ENCODE measurements at regions not wholly inside any gene's neighbourhood (a gene's known extent, or its start where the extent isn't known, plus 50 kb on each side); places are given as distances from the start of the nearest gene placed in this dataset.
A peak's percentile ranks its signal among the peaks of the same experiment; 100 is the strongest.

DNA sequence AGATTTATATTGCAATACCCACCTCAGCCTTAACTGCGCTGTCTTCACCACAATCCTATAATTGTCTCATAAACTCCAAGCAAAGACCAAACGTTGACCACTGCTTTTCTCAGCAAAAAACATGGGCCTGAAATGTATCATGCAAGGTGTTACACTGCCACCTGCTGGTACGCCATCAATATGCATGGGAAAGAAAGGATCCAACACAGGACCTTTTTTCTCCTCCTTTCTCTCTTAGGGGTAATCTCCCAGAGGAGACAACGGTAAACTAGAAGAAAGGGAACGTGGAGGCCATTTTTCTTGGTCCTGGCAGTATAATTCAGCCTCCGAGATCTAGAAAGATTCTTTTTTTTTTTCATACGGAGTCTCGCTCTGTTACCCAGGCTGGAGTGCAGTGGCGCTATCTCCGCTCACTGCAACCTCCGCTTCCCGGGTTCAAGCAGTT, 79.1 kb upstream of the MPP7 start:
- Mint-ChIP-seq H3K27ac (peak overlapping the region; percentile 33 to 69 (median 61)), H3K27me3 (peaks cover 6% of the 10 kb centered on the region), H3K4me1 (peaks cover 0 to 24% (median 5%) of the 10 kb centered on the region in 4 donors), H3K36me3 (no peaks in the 10 kb centered on the region), H3K9me3 (no peaks in the 10 kb centered on the region), H3K4me3 (no peak overlapping the region)
- DNase-seq, result peak; percentile 69 to 79 (median 78)
- Histone ChIP-seq H3K4me1 (ENCODE audit: control insufficient read depth, insufficient read depth, low read length, poor library complexity, severe bottlenecking) (peaks cover 5% of the 10 kb centered on the region), H3K9me3 (ENCODE audit: control insufficient read depth in 2 of 2, low read length in 2 of 2) (no peaks in the 10 kb centered on the region), H3K36me3 (ENCODE audit: control insufficient read depth, insufficient read depth, low read length) (no peaks in the 10 kb centered on the region), H3K4me3 (ENCODE audit: low read depth, low read length) (no peak overlapping the region), H3K27me3 (ENCODE audit: control insufficient read depth, insufficient read depth, low read length) (peaks cover 2% of the 10 kb centered on the region), H3K27ac (ENCODE audit: insufficient read depth, low read length, poor library complexity, severe bottlenecking) (no peak overlapping the region)
- ATAC-seq (ENCODE audit: low read depth in 2 of 2), result peak; percentile 81 to 84

DNA sequence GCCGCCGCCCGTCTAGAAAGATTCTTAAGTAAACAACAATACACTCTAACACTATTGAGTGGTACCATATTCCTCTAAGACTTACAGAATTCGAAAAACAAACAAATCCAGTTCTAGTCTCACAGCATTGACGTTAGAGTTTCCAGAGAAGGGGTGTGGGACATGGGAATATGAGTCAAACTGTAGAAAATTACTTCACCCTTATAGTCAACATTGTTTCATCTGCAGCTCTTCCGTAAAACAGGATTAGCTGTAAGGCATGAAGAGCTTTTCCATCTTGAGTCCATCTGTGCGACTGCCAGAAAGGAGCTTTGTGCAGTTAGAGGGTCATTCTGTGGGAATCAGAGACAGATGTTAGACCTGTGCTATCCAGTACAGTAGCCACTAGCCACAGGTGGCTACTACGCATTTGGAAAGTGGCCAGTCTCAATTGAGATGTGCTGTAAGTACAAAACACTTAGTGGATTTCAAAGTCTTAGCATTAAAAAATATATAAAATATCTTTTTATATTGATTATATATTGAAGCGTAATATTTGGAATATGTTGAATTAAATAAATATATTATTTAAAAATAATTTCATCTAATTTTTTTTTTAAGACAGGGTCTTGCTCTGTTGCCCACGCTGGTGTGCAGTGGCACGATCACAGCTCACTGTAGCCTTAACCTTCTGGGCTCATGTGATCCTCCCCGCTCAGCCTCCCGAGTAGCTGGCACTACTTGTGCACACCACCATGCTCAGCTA, 79.8 kb upstream of the MPP7 start:
- no peak for ATAC-seq (ENCODE audit: low read depth in 2 of 2)
- H3K27ac ChIP-seq (ENCODE audit: insufficient read depth, low read length, poor library complexity, severe bottlenecking), result no peak overlapping the region
- no peak overlapping the region for H3K27ac Mint-ChIP-seq
- no peak overlapping the region for H3K4me3 ChIP-seq (ENCODE audit: low read depth, low read length)
- peaks cover 11% of the 10 kb centered on the region for H3K27me3 Mint-ChIP-seq
- no peaks in the 10 kb centered on the region for H3K9me3 Mint-ChIP-seq
- no peaks in the 10 kb centered on the region for H3K36me3 Mint-ChIP-seq
- H3K36me3 ChIP-seq (ENCODE audit: control insufficient read depth, insufficient read depth, low read length), result no peaks in the 10 kb centered on the region
- peaks cover 2% of the 10 kb centered on the region for H3K27me3 ChIP-seq (ENCODE audit: control insufficient read depth, insufficient read depth, low read length)
- H3K4me1 ChIP-seq (ENCODE audit: control insufficient read depth, insufficient read depth, low read length, poor library complexity, severe bottlenecking), result peaks cover 5% of the 10 kb centered on the region
- H3K4me3 Mint-ChIP-seq, result no peak overlapping the region
- peaks cover 0 to 25% (median 5%) of the 10 kb centered on the region in 4 donors for H3K4me1 Mint-ChIP-seq
- no peaks in the 10 kb centered on the region for H3K9me3 ChIP-seq (ENCODE audit: control insufficient read depth in 2 of 2, low read length in 2 of 2)
- no peak for DNase-seq

DNA sequence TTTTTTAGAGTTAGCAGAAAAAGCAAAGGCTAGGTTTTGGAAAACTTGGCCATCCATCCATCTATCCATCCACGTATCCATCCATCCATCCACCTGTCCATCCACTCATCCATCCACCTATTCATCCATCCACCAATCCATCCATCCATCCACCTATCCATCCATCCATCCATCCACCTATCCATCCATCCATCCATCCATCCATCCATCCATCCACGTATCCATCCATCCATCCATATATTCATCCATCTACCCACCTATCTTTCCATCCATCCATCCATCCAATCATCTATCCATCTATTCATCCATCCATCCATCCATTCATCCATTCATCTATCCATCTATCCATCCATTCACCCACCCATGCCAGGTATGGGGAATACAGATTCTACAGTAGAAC, 81.7 kb upstream of the MPP7 start:
- no peaks in the 10 kb centered on the region for H3K36me3 ChIP-seq (ENCODE audit: control insufficient read depth, insufficient read depth, low read length)
- H3K4me1 ChIP-seq (ENCODE audit: control insufficient read depth, insufficient read depth, low read length, poor library complexity, severe bottlenecking), result peaks cover 5% of the 10 kb centered on the region
- Mint-ChIP-seq H3K9me3 (no peaks in the 10 kb centered on the region), H3K4me3 (no peak overlapping the region), H3K36me3 (no peaks in the 10 kb centered on the region), H3K27me3 (peaks cover 11% of the 10 kb centered on the region), H3K27ac (peak overlapping the region in 2 of 3 donors; percentile 18 to 46), H3K4me1 (peaks cover 0 to 25% (median 5%) of the 10 kb centered on the region in 4 donors)
- H3K9me3 ChIP-seq (ENCODE audit: control insufficient read depth in 2 of 2, low read length in 2 of 2), result no peaks in the 10 kb centered on the region
- DNase-seq (no peak), ATAC-seq (ENCODE audit: low read depth in 2 of 2) (no peak)
- peaks cover 2% of the 10 kb centered on the region for H3K27me3 ChIP-seq (ENCODE audit: control insufficient read depth, insufficient read depth, low read length)
- no peak overlapping the region for H3K27ac ChIP-seq (ENCODE audit: insufficient read depth, low read length, poor library complexity, severe bottlenecking)
- H3K4me3 ChIP-seq (ENCODE audit: low read depth, low read length), result no peak overlapping the region

DNA sequence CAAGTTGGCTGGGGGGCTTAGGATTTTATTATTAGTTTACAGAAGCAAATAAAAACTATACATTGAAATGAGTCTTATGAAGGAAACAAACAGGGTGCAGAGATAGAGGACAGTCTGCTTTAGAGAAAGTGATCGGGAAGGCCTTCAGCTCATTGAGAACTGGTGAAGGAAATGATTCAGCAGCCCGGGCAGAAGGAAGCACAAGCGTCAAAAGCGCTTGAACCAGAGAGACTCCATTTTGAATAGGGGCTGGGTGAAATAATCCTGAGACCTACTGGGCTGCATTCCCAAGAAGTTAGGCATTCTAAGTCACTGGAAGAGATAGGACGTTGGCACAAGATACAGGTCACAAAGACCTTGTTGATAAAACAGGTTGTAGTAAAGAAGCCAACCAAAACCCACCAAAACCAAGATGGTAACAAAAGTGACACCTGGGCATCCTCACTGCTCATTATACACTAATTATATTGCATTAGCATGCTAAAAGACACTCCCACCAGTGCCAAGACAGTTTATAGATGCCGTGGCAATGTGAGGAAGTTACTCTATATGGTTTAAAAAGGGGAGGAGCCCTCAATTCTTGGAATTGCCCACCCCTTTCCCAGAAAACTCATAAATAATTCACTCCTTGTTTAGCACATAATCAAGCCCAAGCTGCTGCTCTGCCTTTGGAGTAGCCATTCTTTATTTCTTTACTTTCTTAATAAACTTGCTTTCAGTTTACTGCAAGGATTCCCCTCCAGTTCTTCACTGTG, 83.1 kb upstream of the MPP7 start:
- Histone ChIP-seq H3K27ac (ENCODE audit: insufficient read depth, low read length, poor library complexity, severe bottlenecking) (no peak overlapping the region), H3K4me1 (ENCODE audit: control insufficient read depth, insufficient read depth, low read length, poor library complexity, severe bottlenecking) (peaks cover 5% of the 10 kb centered on the region), H3K4me3 (ENCODE audit: low read depth, low read length) (no peak overlapping the region), H3K27me3 (ENCODE audit: control insufficient read depth, insufficient read depth, low read length) (peaks cover 2% of the 10 kb centered on the region), H3K9me3 (ENCODE audit: control insufficient read depth in 2 of 2, low read length in 2 of 2) (no peaks in the 10 kb centered on the region), H3K36me3 (ENCODE audit: control insufficient read depth, insufficient read depth, low read length) (no peaks in the 10 kb centered on the region)
- ATAC-seq (ENCODE audit: low read depth in 2 of 2) (no peak), DNase-seq (peak in 1 of 3 donors; percentile 34)
- H3K27me3 Mint-ChIP-seq, result peaks cover 11% of the 10 kb centered on the region
- no peaks in the 10 kb centered on the region for H3K9me3 Mint-ChIP-seq
- H3K4me3 Mint-ChIP-seq, result no peak overlapping the region
- no peak overlapping the region for H3K27ac Mint-ChIP-seq
- H3K4me1 Mint-ChIP-seq, result peaks cover 0 to 14% (median 3%) of the 10 kb centered on the region in 4 donors
- H3K36me3 Mint-ChIP-seq, result no peaks in the 10 kb centered on the region

DNA sequence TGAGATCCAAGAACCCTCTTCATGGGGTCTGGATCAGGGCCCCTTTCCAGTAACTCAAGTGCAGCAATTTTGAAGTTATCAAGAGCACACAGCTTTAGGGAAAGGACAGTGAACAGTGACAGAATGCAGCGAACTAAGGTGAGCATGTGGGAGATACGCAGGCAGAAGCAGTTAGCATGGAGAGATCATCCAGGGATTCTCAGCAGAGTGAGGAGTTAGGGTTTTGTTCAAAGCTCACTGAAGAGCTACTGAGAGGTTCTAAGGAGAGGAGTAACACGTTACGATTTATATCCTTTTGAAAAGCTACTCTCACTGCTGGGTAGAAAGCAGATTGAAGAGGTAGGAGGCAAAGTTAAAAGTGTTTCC, 83.6 kb upstream of the MPP7 start:
- no peaks in the 10 kb centered on the region for H3K36me3 ChIP-seq (ENCODE audit: control insufficient read depth, insufficient read depth, low read length)

DNA sequence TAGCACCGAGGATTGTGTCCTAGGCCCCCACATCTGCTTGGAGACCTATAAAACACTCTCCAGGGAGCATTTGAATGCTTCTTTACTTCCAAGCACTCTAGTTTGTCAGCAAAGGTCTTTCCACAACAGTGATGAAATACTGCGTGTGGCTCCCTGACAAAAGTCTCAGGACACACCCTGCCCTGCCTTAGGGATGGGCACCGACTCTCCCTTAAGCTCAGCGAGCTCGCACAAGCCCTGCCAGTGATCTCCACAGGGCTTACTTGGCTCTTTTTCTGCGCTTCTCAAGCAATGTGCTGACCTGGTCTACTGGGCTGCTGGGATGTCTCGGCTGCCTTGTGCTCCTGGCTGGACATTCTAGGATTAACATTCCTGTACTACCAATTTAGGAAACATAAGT, 84.3 kb upstream of the MPP7 start:
- no peak overlapping the region for H3K27ac Mint-ChIP-seq
- no peak for ATAC-seq (ENCODE audit: low read depth in 2 of 2)
- no peaks in the 10 kb centered on the region for H3K9me3 Mint-ChIP-seq

More for the DNA sequence above, 83.6 kb upstream of the MPP7 start:
- no peaks in the 10 kb centered on the region for H3K9me3 Mint-ChIP-seq
- Histone ChIP-seq H3K4me3 (ENCODE audit: low read depth, low read length) (no peak overlapping the region), H3K4me1 (ENCODE audit: control insufficient read depth, insufficient read depth, low read length, poor library complexity, severe bottlenecking) (peaks cover 4% of the 10 kb centered on the region), H3K27ac (ENCODE audit: insufficient read depth, low read length, poor library complexity, severe bottlenecking) (no peak overlapping the region), H3K27me3 (ENCODE audit: control insufficient read depth, insufficient read depth, low read length) (peaks cover 2% of the 10 kb centered on the region), H3K9me3 (ENCODE audit: control insufficient read depth in 2 of 2, low read length in 2 of 2) (no peaks in the 10 kb centered on the region)
- ATAC-seq (ENCODE audit: low read depth in 2 of 2), result no peak
- H3K27ac Mint-ChIP-seq, result no peak overlapping the region
- peaks cover 11% of the 10 kb centered on the region for H3K27me3 Mint-ChIP-seq
- H3K36me3 Mint-ChIP-seq, result no peaks in the 10 kb centered on the region
- H3K4me1 Mint-ChIP-seq, result peaks cover 0 to 12% (median 3%) of the 10 kb centered on the region in 4 donors
- no peak overlapping the region for H3K4me3 Mint-ChIP-seq
- no peak for DNase-seq

DNA sequence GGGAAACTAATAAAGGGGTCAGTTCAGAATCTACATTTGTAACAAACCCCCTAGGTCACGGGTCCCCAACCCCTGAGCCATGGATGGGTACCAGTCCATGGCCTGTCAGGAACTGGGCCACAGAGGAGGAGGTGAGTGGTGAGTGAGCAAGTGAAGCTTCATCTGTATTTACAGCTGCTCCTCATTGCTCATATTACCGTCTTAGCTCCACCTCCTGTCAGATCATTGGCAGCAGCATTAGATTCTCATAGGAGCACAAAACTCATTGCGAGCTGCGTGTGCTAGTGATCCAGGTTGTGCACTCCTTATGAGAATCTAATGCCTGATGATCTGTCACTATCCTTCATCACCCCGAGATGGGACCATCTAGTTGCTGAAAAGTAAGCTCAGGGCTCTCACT, 88.4 kb upstream of the MPP7 start:
- H3K4me1 Mint-ChIP-seq, result peaks cover 0 to 11% (median 5%) of the 10 kb centered on the region in 4 donors
- no peak overlapping the region for H3K4me3 Mint-ChIP-seq
- ATAC-seq (ENCODE audit: low read depth in 2 of 2) (no peak), DNase-seq (no peak)
- H3K27ac ChIP-seq (ENCODE audit: insufficient read depth, low read length, poor library complexity, severe bottlenecking), result no peak overlapping the region
- no peak overlapping the region for H3K27ac Mint-ChIP-seq
- H3K9me3 ChIP-seq (ENCODE audit: control insufficient read depth in 2 of 2, low read length in 2 of 2), result no peaks in the 10 kb centered on the region
- H3K4me1 ChIP-seq (ENCODE audit: control insufficient read depth, insufficient read depth, low read length, poor library complexity, severe bottlenecking), result no peaks in the 10 kb centered on the region
- no peaks in the 10 kb centered on the region for H3K9me3 Mint-ChIP-seq
- no peaks in the 10 kb centered on the region for H3K27me3 ChIP-seq (ENCODE audit: control insufficient read depth, insufficient read depth, low read length)
- H3K36me3 Mint-ChIP-seq, result no peaks in the 10 kb centered on the region
- no peak overlapping the region for H3K4me3 ChIP-seq (ENCODE audit: low read depth, low read length)
- peaks cover 10% of the 10 kb centered on the region for H3K27me3 Mint-ChIP-seq
- no peaks in the 10 kb centered on the region for H3K36me3 ChIP-seq (ENCODE audit: control insufficient read depth, insufficient read depth, low read length)

More for the DNA sequence above, 84.3 kb upstream of the MPP7 start:
- Histone ChIP-seq H3K36me3 (ENCODE audit: control insufficient read depth, insufficient read depth, low read length) (no peaks in the 10 kb centered on the region), H3K4me1 (ENCODE audit: control insufficient read depth, insufficient read depth, low read length, poor library complexity, severe bottlenecking) (no peaks in the 10 kb centered on the region), H3K27me3 (ENCODE audit: control insufficient read depth, insufficient read depth, low read length) (peaks cover 2% of the 10 kb centered on the region), H3K27ac (ENCODE audit: insufficient read depth, low read length, poor library complexity, severe bottlenecking) (no peak overlapping the region), H3K4me3 (ENCODE audit: low read depth, low read length) (no peak overlapping the region), H3K9me3 (ENCODE audit: control insufficient read depth in 2 of 2, low read length in 2 of 2) (no peaks in the 10 kb centered on the region)
- Mint-ChIP-seq H3K36me3 (no peaks in the 10 kb centered on the region), H3K4me3 (no peak overlapping the region), H3K27me3 (peaks cover 11% of the 10 kb centered on the region), H3K4me1 (peaks cover 0 to 7% (median 0%) of the 10 kb centered on the region in 4 donors)
- no peak for DNase-seq

Measured in CD4-positive, CD25-positive, alpha-beta regulatory T cell (primary cell).